GM12878 (cell line): ENCODE measurements at regions not wholly inside any gene's neighbourhood (a gene's known extent, or its start where the extent isn't known, plus 50 kb on each side); places are given as distances from the start of the nearest gene placed in this dataset.
"Not testable (repeated sequence)": the region's sequence is repeated elsewhere in the genome, so short reads cannot be mapped to it uniquely, and the experiment has no call there.

Experiments used
- CEBPB ChIP-seq, 2 experiments: fragments of 150-350 bp in 1 of 2; IDR thresholded peaks; 2 replicates each; pipeline ENCODE4 v1.6.1; 2012 to 2014; ENCODE audit warnings: low read depth in 2 of 2, low read length in 2 of 2, borderline replicate concordance in 1 of 2, inconsistent platforms in 1 of 2
- CHD2 ChIP-seq: IDR thresholded peaks from 2 replicates; pipeline ENCODE4 v1.6.1; 2011; ENCODE audit warnings: low read depth, low read length, improper control_type of control experiment, borderline replicate concordance
- EP300 ChIP-seq, 2 experiments: fragments of 150-350 bp in 1 of 2; IDR thresholded peaks; 2 replicates each; pipeline ENCODE4 v1.6.1; 2011 to 2012; ENCODE audit warnings: low read depth in 2 of 2, low read length in 2 of 2, borderline replicate concordance in 1 of 2, improper control_type of control experiment in 1 of 2, inconsistent platforms in 1 of 2; ENCODE audit not compliant: control insufficient read depth in 1 of 2
- GABPA ChIP-seq: IDR thresholded peaks from 2 replicates; pipeline ENCODE4 v1.6.1; 2014; ENCODE audit warnings: antibody characterized with exemption, low read depth, mild to moderate bottlenecking, inconsistent platforms
- MXI1 ChIP-seq: fragments of 150-350 bp; IDR thresholded peaks from 2 replicates; pipeline ENCODE4 v1.6.1; 2011; ENCODE audit warnings: low read depth, mild to moderate bottlenecking, inconsistent platforms, low read length, improper control_type of control experiment
- NFXL1 ChIP-seq: fragments of 450-650 bp; IDR thresholded peaks from 2 replicates; pipeline ENCODE4 v1.6.1; 2017; ENCODE audit warnings: antibody characterized with exemption, mild to moderate bottlenecking, borderline replicate concordance
- POLR2A ChIP-seq: IDR thresholded peaks from 2 replicates; pipeline ENCODE4 v1.6.1; 2011; ENCODE audit warnings: low read depth, mild to moderate bottlenecking, low read length
- SREBF1 ChIP-seq: IDR thresholded peaks from 2 replicates; pipeline ENCODE4 v1.6.1; 2012; ENCODE audit warnings: mild to moderate bottlenecking, low read length
- STAT1 ChIP-seq: fragments of 450-650 bp; conservative IDR thresholded peaks from 2 replicates; pipeline ENCODE4 v1.6.1; 2014; ENCODE audit warnings: antibody characterized with exemption, mild to moderate bottlenecking
- TAF1 ChIP-seq: IDR thresholded peaks from 2 replicates; pipeline ENCODE4 v1.6.1; 2011; ENCODE audit warnings: mild to moderate bottlenecking, low read depth, low read length, borderline replicate concordance
- TF ChIP-seq, protein P1 (sequence below), 3 experiments: IDR thresholded peaks in 2 of 3; conservative IDR thresholded peaks in 1 of 3; 2 replicates each; pipeline ENCODE4 v1.5.1; 2011; ENCODE audit warnings: low read depth in 3 of 3, low read length in 3 of 3, mild to moderate bottlenecking in 3 of 3, control low read depth in 2 of 3, moderate library complexity in 2 of 3, inconsistent platforms in 1 of 3, mixed read lengths in 1 of 3; ENCODE audit not compliant: control insufficient read depth in 2 of 3, insufficient read depth in 1 of 3; ENCODE audit errors: extremely low read depth in 1 of 3

DNA sequence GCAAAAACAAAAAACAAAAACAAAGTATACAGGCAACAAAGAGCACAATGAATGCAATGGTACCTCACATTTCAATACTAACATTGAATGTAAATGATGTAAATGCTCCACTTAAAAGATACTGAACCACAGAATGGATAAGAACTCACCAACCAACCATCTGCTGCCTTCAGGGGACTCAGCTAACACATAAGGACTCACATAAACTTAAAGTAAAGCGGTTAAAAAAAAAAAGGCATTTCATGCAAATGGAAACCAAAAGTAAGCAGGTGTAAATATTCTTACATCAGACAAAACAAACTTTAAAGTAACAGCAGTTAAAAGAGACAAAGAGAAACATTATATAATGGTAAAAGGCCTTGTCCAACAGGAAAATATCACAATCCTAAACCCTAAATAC, 156.1 kb downstream of the LTN1 start:
- TF ChIP-seq, protein P1, sequence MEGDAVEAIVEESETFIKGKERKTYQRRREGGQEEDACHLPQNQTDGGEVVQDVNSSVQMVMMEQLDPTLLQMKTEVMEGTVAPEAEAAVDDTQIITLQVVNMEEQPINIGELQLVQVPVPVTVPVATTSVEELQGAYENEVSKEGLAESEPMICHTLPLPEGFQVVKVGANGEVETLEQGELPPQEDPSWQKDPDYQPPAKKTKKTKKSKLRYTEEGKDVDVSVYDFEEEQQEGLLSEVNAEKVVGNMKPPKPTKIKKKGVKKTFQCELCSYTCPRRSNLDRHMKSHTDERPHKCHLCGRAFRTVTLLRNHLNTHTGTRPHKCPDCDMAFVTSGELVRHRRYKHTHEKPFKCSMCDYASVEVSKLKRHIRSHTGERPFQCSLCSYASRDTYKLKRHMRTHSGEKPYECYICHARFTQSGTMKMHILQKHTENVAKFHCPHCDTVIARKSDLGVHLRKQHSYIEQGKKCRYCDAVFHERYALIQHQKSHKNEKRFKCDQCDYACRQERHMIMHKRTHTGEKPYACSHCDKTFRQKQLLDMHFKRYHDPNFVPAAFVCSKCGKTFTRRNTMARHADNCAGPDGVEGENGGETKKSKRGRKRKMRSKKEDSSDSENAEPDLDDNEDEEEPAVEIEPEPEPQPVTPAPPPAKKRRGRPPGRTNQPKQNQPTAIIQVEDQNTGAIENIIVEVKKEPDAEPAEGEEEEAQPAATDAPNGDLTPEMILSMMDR (IDR thresholded peaks at IDR 0.05 in 2 of 3, conservative IDR thresholded peaks at IDR 0.05 in 1 of 3; ENCODE audit: control insufficient read depth in 2 of 3, extremely low read depth in 1 of 3, insufficient read depth in 1 of 3, low read depth in 3 of 3, low read length in 3 of 3) = not testable (repeated sequence)
- TF ChIP-seq GABPA; POLR2A; CHD2; MXI1; TAF1; SREBF1; NFXL1; CEBPB (IDR thresholded peaks at IDR 0.05; ENCODE audit: borderline replicate concordance in 1 of 2, low read depth in 2 of 2, low read length in 2 of 2); EP300 (IDR thresholded peaks at IDR 0.05; ENCODE audit: borderline replicate concordance in 1 of 2, control insufficient read depth in 1 of 2, low read depth in 2 of 2, low read length in 2 of 2); STAT1: not testable (repeated sequence)
